Liver (tissue), 8 donors: ENCODE measurements at regions not wholly inside any gene's neighbourhood (a gene's known extent, or its start where the extent isn't known, plus 50 kb on each side); places are given as distances from the start of the nearest gene placed in this dataset.

Experiments
- DNase-seq: peaks from one replicate; pipeline ENCODE4 v3.0.0-alpha.2; 2017; ENCODE audit warnings: low spot score
- H3K27ac ChIP-seq, 2 donors: one replicate each; pipeline ENCODE4 v1.7.0; 2013; ENCODE audit warnings: inconsistent platforms in 2 of 2, low read length in 2 of 2, control low read depth in 1 of 2, low read depth in 1 of 2, mild to moderate bottlenecking in 1 of 2
- H3K27me3 ChIP-seq, 4 donors: one replicate each; pipeline versions ENCODE4 v1.6.1 to v1.7.0; 2013; ENCODE audit warnings: low read length in 3 of 4, inconsistent platforms in 1 of 4, mild to moderate bottlenecking in 1 of 4, moderate library complexity in 1 of 4; ENCODE audit not compliant: control insufficient read depth in 4 of 4, insufficient read depth in 4 of 4
- H3K36me3 ChIP-seq, 4 donors: one replicate each; pipeline versions ENCODE4 v1.6.1 to v1.7.0; 2013; ENCODE audit warnings: low read length in 3 of 4, mild to moderate bottlenecking in 3 of 4, low read depth in 1 of 4, moderate library complexity in 1 of 4; ENCODE audit not compliant: control insufficient read depth in 4 of 4, insufficient read depth in 3 of 4
- H3K4me1 ChIP-seq, 4 donors: one replicate each; pipeline versions ENCODE4 v1.6.1 to v1.7.0; 2013; ENCODE audit warnings: low read length in 3 of 4, mild to moderate bottlenecking in 3 of 4, moderate library complexity in 1 of 4; ENCODE audit not compliant: control insufficient read depth in 4 of 4, insufficient read depth in 4 of 4
- H3K4me3 ChIP-seq, 3 donors: one replicate each; pipeline versions ENCODE4 v1.6.1 to v1.7.0; 2013; ENCODE audit warnings: low read length in 3 of 3, control low read depth in 1 of 3, low read depth in 1 of 3, mild to moderate bottlenecking in 1 of 3
- H3K9ac ChIP-seq, 2 donors: one replicate each; pipeline ENCODE4 v1.7.0; 2013; ENCODE audit warnings: low read length in 2 of 2, mild to moderate bottlenecking in 2 of 2, moderate library complexity in 2 of 2, control low read depth in 1 of 2, low read depth in 1 of 2
- H3K9me3 ChIP-seq, 4 donors: one replicate each; pipeline versions ENCODE4 v1.6.1 to v1.7.0; 2013; ENCODE audit warnings: low read length in 3 of 4; ENCODE audit not compliant: control insufficient read depth in 4 of 4
- EGR1 ChIP-seq, 2 donors: IDR thresholded peaks; 2 replicates each; pipeline ENCODE4 v1.6.1; 2016 to 2018; ENCODE audit warnings: antibody characterized with exemption in 2 of 2, low read depth in 2 of 2
- GABPA ChIP-seq, 2 donors: IDR thresholded peaks in 1 of 2; conservative IDR thresholded peaks in 1 of 2; 2 replicates each; pipeline ENCODE4 v1.6.1; 2016; ENCODE audit warnings: antibody characterized with exemption in 2 of 2, mild to moderate bottlenecking in 1 of 2, moderate library complexity in 1 of 2
- HNF4A ChIP-seq, 2 donors: conservative IDR thresholded peaks; 2 replicates each; pipeline ENCODE4 v1.6.1; 2016; ENCODE audit warnings: antibody characterized with exemption in 2 of 2, mild to moderate bottlenecking in 2 of 2
- HNF4G ChIP-seq: IDR thresholded peaks from 2 replicates; pipeline ENCODE4 v1.6.1; 2016; ENCODE audit warnings: antibody characterized with exemption
- JUND ChIP-seq, 2 donors: IDR thresholded peaks; 2 replicates each; pipeline ENCODE4 v1.6.1; 2016; ENCODE audit warnings: antibody characterized with exemption in 2 of 2
- NR2F2 ChIP-seq: IDR thresholded peaks from 2 replicates; pipeline ENCODE4 v1.6.1; 2016; ENCODE audit warnings: antibody characterized with exemption
- RAD21 ChIP-seq, 2 donors: IDR thresholded peaks; 2 replicates each; pipeline ENCODE4 v1.6.1; 2016; ENCODE audit warnings: antibody characterized with exemption in 2 of 2, mild to moderate bottlenecking in 2 of 2
- RXRA ChIP-seq, 2 donors: IDR thresholded peaks; 2 replicates each; pipeline ENCODE4 v1.6.1; 2017 to 2018; ENCODE audit warnings: antibody characterized with exemption in 2 of 2, mild to moderate bottlenecking in 1 of 2
- SP1 ChIP-seq: IDR thresholded peaks from 2 replicates; pipeline ENCODE4 v1.6.1; 2018; ENCODE audit warnings: antibody characterized with exemption, mild to moderate bottlenecking
- TAF1 ChIP-seq: conservative IDR thresholded peaks from 2 replicates; pipeline ENCODE4 v1.6.1; 2016; ENCODE audit warnings: antibody characterized with exemption, mild to moderate bottlenecking
- YY1 ChIP-seq: IDR thresholded peaks from 2 replicates; pipeline ENCODE4 v1.6.1; 2016; ENCODE audit warnings: antibody characterized with exemption, mild to moderate bottlenecking
- WGBS: extraction: QIAGEN DNeasy Blood & Tissue Kit; methylation state at CpG from one replicate; pipeline ENCODE4 v1.1.7; 2013; 5-methylcytosine and 5-hydroxymethylcytosine counted together
- TF ChIP-seq, protein P1 (sequence below): IDR thresholded peaks from 2 replicates; pipeline ENCODE4 v1.6.1; 2016; ENCODE audit warnings: antibody characterized with exemption
- TF ChIP-seq, protein P2 (sequence below): fragments of 150-350 bp; IDR thresholded peaks from 2 replicates; pipeline ENCODE4 v1.5.1; 2017; ENCODE audit warnings: improper control_type of control experiment, low read depth, low read length; ENCODE audit not compliant: missing input control
- TF ChIP-seq, protein P3 (sequence below): IDR thresholded peaks from 2 replicates; pipeline ENCODE4 v1.6.1; 2016; ENCODE audit warnings: antibody characterized with exemption, mild to moderate bottlenecking
- TF ChIP-seq, protein P4 (sequence below): IDR thresholded peaks from 2 replicates; pipeline ENCODE4 v1.6.1; 2016; ENCODE audit warnings: antibody characterized with exemption
- TF ChIP-seq, protein P5 (sequence below): IDR thresholded peaks from 2 replicates; pipeline ENCODE4 v1.6.1; 2016; ENCODE audit warnings: antibody characterized with exemption
- donor health status: healthy.
- donor health status: healthy.
- donor health status: healthy.
- donor health status: healthy.
- donor health status: healthy.

DNA sequence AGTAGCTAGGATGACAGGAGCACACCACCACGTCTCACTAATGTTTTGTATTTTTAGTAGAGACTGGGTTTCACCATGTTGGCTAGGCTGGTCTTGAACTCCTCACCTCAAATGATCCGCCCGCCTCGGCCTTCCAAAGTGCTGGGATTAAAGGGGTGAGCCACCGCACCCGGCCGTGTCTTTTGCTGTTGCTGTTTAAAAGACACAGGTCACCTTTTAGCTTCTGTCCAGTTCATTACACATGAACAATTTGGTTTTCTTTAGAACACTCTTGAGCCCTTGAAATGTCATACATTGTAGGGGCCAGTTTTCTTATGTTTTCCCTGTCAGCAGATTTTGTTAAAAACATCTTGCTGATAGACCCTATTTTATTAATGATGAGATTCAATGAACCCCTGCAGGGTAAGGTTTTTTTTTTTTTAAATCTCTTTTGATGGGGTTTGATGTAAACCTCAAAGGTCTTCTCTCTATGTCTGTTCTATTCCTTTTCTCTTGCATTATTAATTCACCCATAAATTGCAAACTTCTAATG is 61.0 kb upstream of the AGPS start:
- Histone ChIP-seq H3K4me3 (no peak overlapping the region), H3K27me3 (no peaks in the 10 kb centered on the region), H3K9ac (peak overlapping the region in 1 of 2 donors; percentile 22), H3K4me1 (peaks cover 0 to 23% (median 11%) of the 10 kb centered on the region in 4 donors), H3K9me3 (no peaks in the 10 kb centered on the region), H3K36me3 (no peaks in the 10 kb centered on the region), H3K27ac (peak overlapping the region in 1 of 2 donors; percentile 22)
- DNase-seq = no peak
- WGBS = 57% methylated on average over 7 of the region's 7 CpGs
- no peak for TF ChIP-seq SP1
- TF ChIP-seq, protein P1, sequence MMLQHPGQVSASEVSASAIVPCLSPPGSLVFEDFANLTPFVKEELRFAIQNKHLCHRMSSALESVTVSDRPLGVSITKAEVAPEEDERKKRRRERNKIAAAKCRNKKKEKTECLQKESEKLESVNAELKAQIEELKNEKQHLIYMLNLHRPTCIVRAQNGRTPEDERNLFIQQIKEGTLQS = no peak
- TF ChIP-seq, protein P2, sequence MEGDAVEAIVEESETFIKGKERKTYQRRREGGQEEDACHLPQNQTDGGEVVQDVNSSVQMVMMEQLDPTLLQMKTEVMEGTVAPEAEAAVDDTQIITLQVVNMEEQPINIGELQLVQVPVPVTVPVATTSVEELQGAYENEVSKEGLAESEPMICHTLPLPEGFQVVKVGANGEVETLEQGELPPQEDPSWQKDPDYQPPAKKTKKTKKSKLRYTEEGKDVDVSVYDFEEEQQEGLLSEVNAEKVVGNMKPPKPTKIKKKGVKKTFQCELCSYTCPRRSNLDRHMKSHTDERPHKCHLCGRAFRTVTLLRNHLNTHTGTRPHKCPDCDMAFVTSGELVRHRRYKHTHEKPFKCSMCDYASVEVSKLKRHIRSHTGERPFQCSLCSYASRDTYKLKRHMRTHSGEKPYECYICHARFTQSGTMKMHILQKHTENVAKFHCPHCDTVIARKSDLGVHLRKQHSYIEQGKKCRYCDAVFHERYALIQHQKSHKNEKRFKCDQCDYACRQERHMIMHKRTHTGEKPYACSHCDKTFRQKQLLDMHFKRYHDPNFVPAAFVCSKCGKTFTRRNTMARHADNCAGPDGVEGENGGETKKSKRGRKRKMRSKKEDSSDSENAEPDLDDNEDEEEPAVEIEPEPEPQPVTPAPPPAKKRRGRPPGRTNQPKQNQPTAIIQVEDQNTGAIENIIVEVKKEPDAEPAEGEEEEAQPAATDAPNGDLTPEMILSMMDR = no peak
- no peak for TF ChIP-seq NR2F2
- TF ChIP-seq EGR1 (IDR thresholded peaks at IDR 0.05; ENCODE audit: low read depth in 2 of 2) = no peak
- no peak for TF ChIP-seq HNF4A (conservative IDR thresholded peaks at IDR 0.05)
- no peak for TF ChIP-seq JUND (IDR thresholded peaks at IDR 0.05)
- TF ChIP-seq, protein P3, sequence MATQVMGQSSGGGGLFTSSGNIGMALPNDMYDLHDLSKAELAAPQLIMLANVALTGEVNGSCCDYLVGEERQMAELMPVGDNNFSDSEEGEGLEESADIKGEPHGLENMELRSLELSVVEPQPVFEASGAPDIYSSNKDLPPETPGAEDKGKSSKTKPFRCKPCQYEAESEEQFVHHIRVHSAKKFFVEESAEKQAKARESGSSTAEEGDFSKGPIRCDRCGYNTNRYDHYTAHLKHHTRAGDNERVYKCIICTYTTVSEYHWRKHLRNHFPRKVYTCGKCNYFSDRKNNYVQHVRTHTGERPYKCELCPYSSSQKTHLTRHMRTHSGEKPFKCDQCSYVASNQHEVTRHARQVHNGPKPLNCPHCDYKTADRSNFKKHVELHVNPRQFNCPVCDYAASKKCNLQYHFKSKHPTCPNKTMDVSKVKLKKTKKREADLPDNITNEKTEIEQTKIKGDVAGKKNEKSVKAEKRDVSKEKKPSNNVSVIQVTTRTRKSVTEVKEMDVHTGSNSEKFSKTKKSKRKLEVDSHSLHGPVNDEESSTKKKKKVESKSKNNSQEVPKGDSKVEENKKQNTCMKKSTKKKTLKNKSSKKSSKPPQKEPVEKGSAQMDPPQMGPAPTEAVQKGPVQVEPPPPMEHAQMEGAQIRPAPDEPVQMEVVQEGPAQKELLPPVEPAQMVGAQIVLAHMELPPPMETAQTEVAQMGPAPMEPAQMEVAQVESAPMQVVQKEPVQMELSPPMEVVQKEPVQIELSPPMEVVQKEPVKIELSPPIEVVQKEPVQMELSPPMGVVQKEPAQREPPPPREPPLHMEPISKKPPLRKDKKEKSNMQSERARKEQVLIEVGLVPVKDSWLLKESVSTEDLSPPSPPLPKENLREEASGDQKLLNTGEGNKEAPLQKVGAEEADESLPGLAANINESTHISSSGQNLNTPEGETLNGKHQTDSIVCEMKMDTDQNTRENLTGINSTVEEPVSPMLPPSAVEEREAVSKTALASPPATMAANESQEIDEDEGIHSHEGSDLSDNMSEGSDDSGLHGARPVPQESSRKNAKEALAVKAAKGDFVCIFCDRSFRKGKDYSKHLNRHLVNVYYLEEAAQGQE = no peak
- TF ChIP-seq GABPA (IDR thresholded peaks at IDR 0.05 in 1 of 2, conservative IDR thresholded peaks at IDR 0.05 in 1 of 2) = no peak
- TF ChIP-seq, protein P4, sequence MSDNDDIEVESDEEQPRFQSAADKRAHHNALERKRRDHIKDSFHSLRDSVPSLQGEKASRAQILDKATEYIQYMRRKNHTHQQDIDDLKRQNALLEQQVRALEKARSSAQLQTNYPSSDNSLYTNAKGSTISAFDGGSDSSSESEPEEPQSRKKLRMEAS = no peak
- TF ChIP-seq TAF1 = no peak

DNA sequence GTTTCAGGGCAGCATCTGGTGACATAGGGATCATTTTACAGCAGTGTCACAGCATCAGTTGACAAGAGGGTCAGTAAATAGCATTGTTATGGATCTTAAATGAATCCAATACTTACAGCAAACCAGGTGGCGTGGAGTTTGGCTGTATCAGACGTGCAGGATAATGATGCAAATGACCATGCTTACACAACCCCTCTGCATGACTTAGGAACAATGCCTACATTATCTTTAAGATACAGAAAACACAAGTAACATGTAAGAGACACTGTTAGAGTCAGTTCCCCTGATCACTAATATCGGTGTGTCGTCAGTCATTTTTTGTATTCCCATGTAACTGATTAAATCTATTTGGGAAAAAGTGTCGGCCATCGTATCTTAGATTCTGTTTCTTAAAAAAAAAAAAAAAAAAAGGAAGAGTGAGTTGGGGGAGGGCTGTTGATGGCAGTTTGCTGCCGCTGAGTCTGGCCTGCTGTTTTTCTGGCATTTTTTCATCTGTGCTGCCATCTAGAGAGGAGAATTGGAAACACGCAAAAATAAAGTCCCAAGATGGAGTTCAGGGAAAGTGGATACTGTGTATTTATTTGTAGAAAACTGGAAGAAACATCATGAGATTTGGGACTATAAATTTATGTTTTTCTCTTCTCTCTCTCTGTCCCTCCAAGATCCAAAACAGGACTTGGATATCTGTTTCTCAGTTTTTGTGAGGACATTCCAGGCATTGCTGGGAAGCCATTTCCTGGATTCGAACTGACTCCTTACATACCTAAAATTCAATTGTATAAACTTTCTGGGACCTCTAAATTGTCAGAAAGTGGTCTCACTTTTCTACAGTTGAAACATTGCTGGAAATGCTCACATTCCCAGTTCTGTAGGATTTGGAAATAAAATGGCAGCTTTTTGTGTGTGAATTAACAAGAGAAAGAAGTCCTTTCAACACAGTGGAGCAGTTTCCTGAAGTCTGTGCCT is 60.3 kb upstream of the AGPS start:
- H3K4me3 ChIP-seq = no peak overlapping the region
- H3K9ac ChIP-seq = peak overlapping the region; percentile 17 to 22
- no peaks in the 10 kb centered on the region for H3K27me3 ChIP-seq
- no peak for DNase-seq
- WGBS = 16% methylated on average over 9 of the region's 9 CpGs
- peaks cover 0 to 23% (median 11%) of the 10 kb centered on the region in 4 donors for H3K4me1 ChIP-seq
- peak overlapping the region; percentile 73 to 87 for H3K27ac ChIP-seq
- no peaks in the 10 kb centered on the region for H3K36me3 ChIP-seq
- H3K9me3 ChIP-seq = no peaks in the 10 kb centered on the region
- peak; percentile 26 for TF ChIP-seq TAF1
- TF ChIP-seq YY1 = peak; percentile 95
- peak in 1 of 2 donors; percentile 5 for TF ChIP-seq RXRA (IDR thresholded peaks at IDR 0.05)
- no peak for TF ChIP-seq JUND (IDR thresholded peaks at IDR 0.05)
- TF ChIP-seq, protein P2 = peak; percentile 76
- TF ChIP-seq, protein P4 = no peak
- TF ChIP-seq, protein P1 = peak; percentile 16
- peak; percentile 6 to 23 for TF ChIP-seq HNF4A (conservative IDR thresholded peaks at IDR 0.05)
- peak; percentile 92 to 94 for TF ChIP-seq RAD21 (IDR thresholded peaks at IDR 0.05)
- TF ChIP-seq, protein P5, sequence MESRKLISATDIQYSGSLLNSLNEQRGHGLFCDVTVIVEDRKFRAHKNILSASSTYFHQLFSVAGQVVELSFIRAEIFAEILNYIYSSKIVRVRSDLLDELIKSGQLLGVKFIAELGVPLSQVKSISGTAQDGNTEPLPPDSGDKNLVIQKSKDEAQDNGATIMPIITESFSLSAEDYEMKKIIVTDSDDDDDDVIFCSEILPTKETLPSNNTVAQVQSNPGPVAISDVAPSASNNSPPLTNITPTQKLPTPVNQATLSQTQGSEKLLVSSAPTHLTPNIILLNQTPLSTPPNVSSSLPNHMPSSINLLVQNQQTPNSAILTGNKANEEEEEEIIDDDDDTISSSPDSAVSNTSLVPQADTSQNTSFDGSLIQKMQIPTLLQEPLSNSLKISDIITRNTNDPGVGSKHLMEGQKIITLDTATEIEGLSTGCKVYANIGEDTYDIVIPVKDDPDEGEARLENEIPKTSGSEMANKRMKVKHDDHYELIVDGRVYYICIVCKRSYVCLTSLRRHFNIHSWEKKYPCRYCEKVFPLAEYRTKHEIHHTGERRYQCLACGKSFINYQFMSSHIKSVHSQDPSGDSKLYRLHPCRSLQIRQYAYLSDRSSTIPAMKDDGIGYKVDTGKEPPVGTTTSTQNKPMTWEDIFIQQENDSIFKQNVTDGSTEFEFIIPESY = peak; percentile 9
- no peak for TF ChIP-seq HNF4G
- TF ChIP-seq SP1 = no peak
